Activated T-helper 17 cell treated with anti-CD3 and anti-CD28 coated beads, Interleukin-2, amount 50 U/mL, for 72 hours (primary cell): ENCODE measurements at regions not wholly inside any gene's neighbourhood (a gene's known extent, or its start where the extent isn't known, plus 50 kb on each side); places are given as distances from the start of the nearest gene placed in this dataset.

Experiments used
- ATAC-seq: fragments of 150-1000 bp; cut with Tn5 transposase; replicated peaks from 2 replicates; pipeline ENCODE4 v1.10.0; 2021; ENCODE audit warnings: mild to moderate bottlenecking, moderate library complexity
- H3K27ac Mint-ChIP-seq: one replicate; pipeline ENCODE4 v1.8.0; 2022; ENCODE audit warnings: mixed read lengths
- H3K27me3 Mint-ChIP-seq: one replicate; pipeline ENCODE4 v1.8.0; 2022; ENCODE audit warnings: mixed read lengths
- H3K36me3 Mint-ChIP-seq: one replicate; pipeline ENCODE4 v1.8.0; 2022; ENCODE audit warnings: low read depth, mild to moderate bottlenecking, mixed read lengths
- H3K4me1 Mint-ChIP-seq: one replicate; pipeline ENCODE4 v1.8.0; 2022; ENCODE audit warnings: mixed read lengths
- H3K4me3 Mint-ChIP-seq: one replicate; pipeline ENCODE4 v1.8.0; 2022; ENCODE audit warnings: mild to moderate bottlenecking, mixed read lengths
- H3K9me3 Mint-ChIP-seq: one replicate; pipeline ENCODE4 v1.8.0; 2022; ENCODE audit warnings: mixed read lengths

- Mint-ChIP-seq H3K36me3 (no peaks in the 10 kb centered on the region), H3K27ac (no peak overlapping the region), H3K4me1 (no peaks in the 10 kb centered on the region), H3K4me3 (no peak overlapping the region), H3K9me3 (no peaks in the 10 kb centered on the region), H3K27me3 (peaks cover 52% of the 10 kb centered on the region)
- no peak for ATAC-seq
Measured at GRCh38 chr6:16974704-16975359, 127.0 kb upstream of the STMND1 start.

- Mint-ChIP-seq H3K4me1 (no peaks in the 10 kb centered on the region), H3K36me3 (no peaks in the 10 kb centered on the region), H3K27me3 (peaks cover 53% of the 10 kb centered on the region), H3K27ac (no peak overlapping the region), H3K9me3 (no peaks in the 10 kb centered on the region), H3K4me3 (no peak overlapping the region)
- no peak for ATAC-seq
Measured at GRCh38 chr6:16974387-16974673, 127.5 kb upstream of the STMND1 start.

- Mint-ChIP-seq H3K27ac (no peak overlapping the region), H3K36me3 (no peaks in the 10 kb centered on the region), H3K27me3 (peaks cover 50% of the 10 kb centered on the region), H3K4me1 (no peaks in the 10 kb centered on the region), H3K4me3 (no peak overlapping the region), H3K9me3 (no peaks in the 10 kb centered on the region)
- no peak for ATAC-seq
Measured at GRCh38 chr6:16973545-16974386, 128.1 kb upstream of the STMND1 start.

- Mint-ChIP-seq H3K9me3 (no peaks in the 10 kb centered on the region), H3K4me1 (no peaks in the 10 kb centered on the region), H3K27me3 (peaks cover 49% of the 10 kb centered on the region), H3K4me3 (no peak overlapping the region), H3K27ac (no peak overlapping the region), H3K36me3 (no peaks in the 10 kb centered on the region)
- ATAC-seq, result no peak
Measured at GRCh38 chr6:16973051-16973450, 128.8 kb upstream of the STMND1 start.

- peak; percentile 81 for ATAC-seq
- Mint-ChIP-seq H3K36me3 (no peaks in the 10 kb centered on the region), H3K27me3 (peaks cover 50% of the 10 kb centered on the region)
Measured at GRCh38 chr6:16972535-16972934, 129.3 kb upstream of the STMND1 start.

GRCh38 chr6:16969699-16970655 is 131.9 kb upstream of the STMND1 start:
- H3K27ac Mint-ChIP-seq, result no peak overlapping the region
- no peaks in the 10 kb centered on the region for H3K36me3 Mint-ChIP-seq
- no peak overlapping the region for H3K4me3 Mint-ChIP-seq
- H3K4me1 Mint-ChIP-seq, result peaks cover 2% of the 10 kb centered on the region
- peaks cover 44% of the 10 kb centered on the region for H3K27me3 Mint-ChIP-seq
- no peaks in the 10 kb centered on the region for H3K9me3 Mint-ChIP-seq
- no peak for ATAC-seq

More at GRCh38 chr6:16972535-16972934, 129.3 kb upstream of the STMND1 start:
- H3K4me3 Mint-ChIP-seq, result no peak overlapping the region
- H3K9me3 Mint-ChIP-seq, result no peaks in the 10 kb centered on the region
- no peaks in the 10 kb centered on the region for H3K4me1 Mint-ChIP-seq
- no peak overlapping the region for H3K27ac Mint-ChIP-seq

- Mint-ChIP-seq H3K27ac (no peak overlapping the region), H3K36me3 (no peaks in the 10 kb centered on the region), H3K27me3 (peaks cover 38% of the 10 kb centered on the region), H3K4me3 (no peak overlapping the region), H3K4me1 (peaks cover 5% of the 10 kb centered on the region), H3K9me3 (no peaks in the 10 kb centered on the region)
- ATAC-seq, result no peak
Measured at GRCh38 chr6:16968101-16968500, 133.7 kb upstream of the STMND1 start.

- H3K4me1 Mint-ChIP-seq, result peaks cover 5% of the 10 kb centered on the region
- H3K4me3 Mint-ChIP-seq, result no peak overlapping the region
- ATAC-seq, result no peak
- peaks cover 36% of the 10 kb centered on the region for H3K27me3 Mint-ChIP-seq
- H3K27ac Mint-ChIP-seq, result no peak overlapping the region
- H3K9me3 Mint-ChIP-seq, result no peaks in the 10 kb centered on the region
- no peaks in the 10 kb centered on the region for H3K36me3 Mint-ChIP-seq
Measured at GRCh38 chr6:16967470-16967817, 134.4 kb upstream of the STMND1 start.

GRCh38 chr6:16966791-16967469 is 134.9 kb upstream of the STMND1 start:
- Mint-ChIP-seq H3K4me3 (no peak overlapping the region), H3K36me3 (no peaks in the 10 kb centered on the region), H3K27me3 (peaks cover 40% of the 10 kb centered on the region), H3K9me3 (no peaks in the 10 kb centered on the region), H3K27ac (no peak overlapping the region), H3K4me1 (peaks cover 5% of the 10 kb centered on the region)
- ATAC-seq, result no peak

GRCh38 chr6:16965689-16966088 is 136.2 kb upstream of the STMND1 start:
- H3K36me3 Mint-ChIP-seq, result no peaks in the 10 kb centered on the region
- no peak for ATAC-seq
- H3K27me3 Mint-ChIP-seq, result peaks cover 43% of the 10 kb centered on the region
- no peak overlapping the region for H3K27ac Mint-ChIP-seq
- H3K9me3 Mint-ChIP-seq, result no peaks in the 10 kb centered on the region
- peaks cover 5% of the 10 kb centered on the region for H3K4me1 Mint-ChIP-seq
- H3K4me3 Mint-ChIP-seq, result no peak overlapping the region

GRCh38 chr6:16964553-16965499 is 137.0 kb upstream of the STMND1 start:
- Mint-ChIP-seq H3K27me3 (peaks cover 36% of the 10 kb centered on the region), H3K27ac (no peak overlapping the region), H3K4me1 (peaks cover 5% of the 10 kb centered on the region), H3K9me3 (no peaks in the 10 kb centered on the region), H3K4me3 (no peak overlapping the region), H3K36me3 (no peaks in the 10 kb centered on the region)
- peak; percentile 92 for ATAC-seq

- Mint-ChIP-seq H3K27ac (no peak overlapping the region), H3K9me3 (no peaks in the 10 kb centered on the region), H3K27me3 (peaks cover 17% of the 10 kb centered on the region)
Measured at GRCh38 chr6:16961577-16961976, 140.3 kb upstream of the STMND1 start.

GRCh38 chr6:16959789-16960188 is 142.1 kb upstream of the STMND1 start:
- no peaks in the 10 kb centered on the region for H3K9me3 Mint-ChIP-seq
- peaks cover 16% of the 10 kb centered on the region for H3K27me3 Mint-ChIP-seq
- ATAC-seq, result no peak
- no peak overlapping the region for H3K4me3 Mint-ChIP-seq
- no peak overlapping the region for H3K27ac Mint-ChIP-seq
- H3K4me1 Mint-ChIP-seq, result peaks cover 14% of the 10 kb centered on the region
- no peaks in the 10 kb centered on the region for H3K36me3 Mint-ChIP-seq

More at GRCh38 chr6:16961577-16961976, 140.3 kb upstream of the STMND1 start:
- Mint-ChIP-seq H3K4me3 (no peak overlapping the region), H3K4me1 (peaks cover 8% of the 10 kb centered on the region), H3K36me3 (no peaks in the 10 kb centered on the region)
- ATAC-seq, result no peak
